ENCODE measurements at regions not wholly inside any gene's neighbourhood (a gene's known extent, or its start where the extent isn't known, plus 50 kb on each side); places are given as distances from the start of the nearest gene placed in this dataset.

- TF ChIP-seq CTCF (IDR thresholded peaks at IDR 0.05) (no peak), ZFX (IDR thresholded peaks at IDR 0.05; ENCODE audit: borderline replicate concordance) (no peak)
These were observed 1065.1 kb upstream of the WWC1 start for GRCh38 chr5:167226386-167226785.
